Thyroid gland (tissue), 4 donors: ENCODE measurements at regions not wholly inside any gene's neighbourhood (a gene's known extent, or its start where the extent isn't known, plus 50 kb on each side); places are given as distances from the start of the nearest gene placed in this dataset.
A peak's percentile ranks its signal among the peaks of the same experiment; 100 is the strongest.

Experiments
- DNase-seq, 2 donors: peaks; one replicate each; pipeline ENCODE4 v3.0.0-alpha.2; 2019
- H3K27ac ChIP-seq, 3 donors: fragments of 200-600 bp; sonication (generic); 1 replicate in 2 of 3; 2 replicates in 1 of 3; pipeline ENCODE4 v1.5.1; 2016 to 2019; ENCODE audit warnings: mild to moderate bottlenecking in 1 of 3, moderate library complexity in 1 of 3
- H3K27me3 ChIP-seq: fragments of 200-600 bp; sonication (generic); one replicate; pipeline ENCODE4 v1.5.1; 2019
- H3K36me3 ChIP-seq, 2 donors: fragments of 200-600 bp; sonication (generic); one replicate each; pipeline ENCODE4 v1.5.1; 2016 to 2019
- H3K4me1 ChIP-seq, 2 donors: fragments of 200-600 bp; sonication (generic); one replicate each; pipeline ENCODE4 v1.5.1; 2017 to 2019
- H3K4me3 ChIP-seq, 3 donors: fragments of 200-600 bp; sonication (generic); replicated peaks in 1 of 3; 1 replicate in 2 of 3; 2 replicates in 1 of 3; pipeline ENCODE4 v1.5.1; 2016; ENCODE audit warnings: mild to moderate bottlenecking in 1 of 3
- H3K9me3 ChIP-seq: fragments of 200-600 bp; sonication (generic); one replicate; pipeline ENCODE4 v1.5.1; 2017
- CTCF ChIP-seq, 6 experiments: fragments of 200-600 bp in 3 of 6; fragments of 450-650 bp in 3 of 6; sonication (generic) in 3 of 6; IDR thresholded peaks; one replicate each; pipeline ENCODE4 v1.5.1; 2016 to 2019; ENCODE audit warnings: antibody characterized with exemption in 6 of 6, mild to moderate bottlenecking in 2 of 6, inconsistent platforms in 1 of 6, moderate library complexity in 1 of 6
- POLR2A ChIP-seq, 2 donors: fragments of 450-650 bp; IDR thresholded peaks; one replicate each; pipeline ENCODE4 v1.6.1; 2017; ENCODE audit warnings: antibody characterized with exemption in 2 of 2, mild to moderate bottlenecking in 2 of 2, moderate library complexity in 1 of 2
- WGBS, 2 donors: methylation state at CpG; one replicate each; pipeline ENCODE4 v1.1.5; 2017; 5-methylcytosine and 5-hydroxymethylcytosine counted together
- intact Hi-C: fragments of 100-400 bp; cut with DNase I; formaldehyde crosslinking; loops from one replicate; pipeline ENCODE4 v1.15.1; 2023

GRCh38 chr7:112876877-112877276, 86.7 kb upstream of the TMEM168 start:
- H3K4me3 ChIP-seq: no peak overlapping the region
- TF ChIP-seq POLR2A (IDR thresholded peaks at IDR 0.05) (no peak), CTCF (IDR thresholded peaks at IDR 0.05) (no peak)
- H3K27me3 ChIP-seq: no peaks in the 10 kb centered on the region
- no peaks in the 10 kb centered on the region for H3K36me3 ChIP-seq
- intact Hi-C loops: no loop called here
- peaks cover 0 to 3% of the 10 kb centered on the region in 2 donors for H3K4me1 ChIP-seq
- H3K27ac ChIP-seq: no peak overlapping the region
- no peak for DNase-seq
- no peaks in the 10 kb centered on the region for H3K9me3 ChIP-seq
- WGBS, 2 donors: 89 to 95% methylated on average over 1 of the region's 1 CpG

GRCh38 chr7:112874909-112875308, 84.7 kb upstream of the TMEM168 start:
- no peak overlapping the region for H3K4me3 ChIP-seq
- TF ChIP-seq CTCF (IDR thresholded peaks at IDR 0.05) (no peak), POLR2A (IDR thresholded peaks at IDR 0.05) (no peak)
- no peak overlapping the region for H3K27ac ChIP-seq
- WGBS, 2 donors: 96 to 100% methylated on average over 4 of the region's 4 CpGs
- no peak for DNase-seq
- H3K27me3 ChIP-seq: no peaks in the 10 kb centered on the region
- no peaks in the 10 kb centered on the region for H3K9me3 ChIP-seq
- no peaks in the 10 kb centered on the region for H3K36me3 ChIP-seq
- intact Hi-C loops: no loop called here
- peaks cover 0 to 3% of the 10 kb centered on the region in 2 donors for H3K4me1 ChIP-seq

GRCh38 chr7:112873831-112874553, 83.8 kb upstream of the TMEM168 start:
- TF ChIP-seq CTCF (IDR thresholded peaks at IDR 0.05) (no peak), POLR2A (IDR thresholded peaks at IDR 0.05) (no peak)
- Histone ChIP-seq H3K4me1 (peaks cover 0 to 4% of the 10 kb centered on the region in 2 donors), H3K9me3 (no peaks in the 10 kb centered on the region), H3K27ac (no peak overlapping the region), H3K4me3 (no peak overlapping the region), H3K27me3 (no peaks in the 10 kb centered on the region), H3K36me3 (no peaks in the 10 kb centered on the region)
- intact Hi-C loops: no loop called here
- 67 to 70% methylated on average over 4 of the region's 4 CpGs for WGBS, 2 donors
- no peak for DNase-seq

- peaks cover 0 to 20% of the 10 kb centered on the region in 2 donors for H3K4me1 ChIP-seq
- H3K4me3 ChIP-seq: no peak overlapping the region
- 75 to 83% methylated on average over 15 of the region's 15 CpGs for WGBS, 2 donors
- DNase-seq: peak; percentile 16 to 43
- intact Hi-C loops: no loop called here
- no peaks in the 10 kb centered on the region for H3K9me3 ChIP-seq
- TF ChIP-seq POLR2A (IDR thresholded peaks at IDR 0.05): no peak
- peak in 5 of 6 experiments; percentile 29 to 67 (median 61) for TF ChIP-seq CTCF (IDR thresholded peaks at IDR 0.05)
- H3K36me3 ChIP-seq: no peaks in the 10 kb centered on the region
- peak overlapping the region in 1 of 3 donors; percentile 18 for H3K27ac ChIP-seq
- no peaks in the 10 kb centered on the region for H3K27me3 ChIP-seq
Measured at GRCh38 chr7:112869111-112869774, 79.0 kb upstream of the TMEM168 start.

GRCh38 chr7:112868609-112869008, 78.4 kb upstream of the TMEM168 start:
- peak; percentile 46 to 68 for DNase-seq
- Histone ChIP-seq H3K9me3 (no peaks in the 10 kb centered on the region), H3K4me1 (peaks cover 0 to 21% of the 10 kb centered on the region in 2 donors), H3K27ac (peak overlapping the region in 1 of 3 donors; percentile 18), H3K27me3 (no peaks in the 10 kb centered on the region), H3K36me3 (no peaks in the 10 kb centered on the region), H3K4me3 (no peak overlapping the region)
- WGBS, 2 donors: 50 to 65% methylated on average over 4 of the region's 4 CpGs
- intact Hi-C loops: no loop called here
- TF ChIP-seq CTCF (IDR thresholded peaks at IDR 0.05) (no peak), POLR2A (IDR thresholded peaks at IDR 0.05) (no peak)
